GM21423 (cell line): ENCODE measurements at regions not wholly inside any gene's neighbourhood (a gene's known extent, or its start where the extent isn't known, plus 50 kb on each side); places are given as distances from the start of the nearest gene placed in this dataset.
"Not testable (repeated sequence)": the region's sequence is repeated elsewhere in the genome, so short reads cannot be mapped to it uniquely, and the experiment has no call there.

Experiments
- ATAC-seq: cut with Tn5 transposase; IDR thresholded peaks from one replicate; pipeline ENCODE4 v1.9.1; 2021; ENCODE audit warnings: mild to moderate bottlenecking, moderate library complexity; ENCODE audit not compliant: unreplicated experiment

GRCh38 chrX:45524296-45524695, 323.6 kb upstream of the DIPK2B start:
- ATAC-seq: no peak

DNA sequence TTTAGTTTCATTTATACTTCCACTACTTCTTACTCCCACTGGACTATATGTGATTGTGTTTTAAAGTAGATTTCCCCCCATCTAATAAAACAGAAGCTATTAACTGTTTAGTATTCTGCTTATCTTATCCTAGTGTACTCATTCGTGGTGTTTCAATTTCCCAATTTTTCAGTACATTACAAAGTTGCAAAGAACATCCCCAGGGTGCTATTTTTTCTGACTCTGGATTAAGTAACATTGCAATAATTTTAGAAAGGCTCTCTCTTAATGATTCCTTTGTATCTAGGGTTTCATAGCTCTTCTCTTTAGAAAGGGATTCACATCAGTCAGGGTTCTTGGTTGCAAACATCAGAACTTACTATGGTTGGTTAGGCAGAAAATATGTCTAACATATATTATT, 317.9 kb upstream of the DIPK2B start:
- no peak for ATAC-seq

- no peak for ATAC-seq
Observed at GRCh38 chrX:45517090-45517973, 316.7 kb upstream of the DIPK2B start.

- no peak for ATAC-seq
Observed at GRCh38 chrX:45515262-45516215, 314.9 kb upstream of the DIPK2B start.

DNA sequence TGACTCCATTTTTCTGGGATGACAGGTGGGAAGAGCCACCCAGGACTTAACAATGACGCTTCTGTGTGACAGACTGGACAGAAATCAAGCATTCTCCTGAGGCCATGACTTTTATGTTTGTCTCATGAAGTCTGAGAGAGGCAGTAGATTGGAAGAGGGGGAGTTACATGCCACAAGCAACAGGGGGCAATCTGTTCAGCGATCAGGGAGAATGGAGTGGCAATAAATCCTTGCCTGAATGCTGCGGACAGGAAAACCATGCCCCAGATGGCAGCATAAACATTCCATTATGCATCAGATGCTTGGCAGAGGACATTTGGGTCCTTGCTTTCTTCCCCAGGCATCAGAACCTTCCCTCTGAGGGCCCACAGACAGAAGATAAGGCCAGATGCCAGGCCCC, 312.4 kb upstream of the DIPK2B start:
- ATAC-seq: no peak

DNA sequence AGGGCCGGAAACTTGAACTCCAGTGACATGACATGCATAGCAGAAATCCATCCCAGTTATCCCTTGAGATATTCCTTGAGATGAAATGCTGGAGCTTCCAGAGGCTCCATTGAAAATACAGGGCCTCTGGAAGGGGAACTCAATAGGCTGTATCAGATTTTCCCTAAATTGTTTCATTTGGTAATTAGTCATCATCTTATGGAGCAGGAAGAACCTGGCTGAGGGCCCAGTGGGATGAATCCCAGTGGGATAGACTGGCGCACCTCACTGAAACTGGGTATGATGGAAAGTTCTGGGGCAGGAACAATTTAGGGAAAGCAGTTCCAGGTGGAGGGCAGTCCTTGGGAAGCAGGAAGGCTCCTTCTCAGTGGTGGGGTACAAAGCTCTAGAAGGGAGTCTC, 307.8 kb upstream of the DIPK2B start:
- no peak for ATAC-seq

GRCh38 chrX:45506149-45506730, 305.6 kb upstream of the DIPK2B start:
- no peak for ATAC-seq

GRCh38 chrX:45505214-45505613, 304.5 kb upstream of the DIPK2B start:
- no peak for ATAC-seq

DNA sequence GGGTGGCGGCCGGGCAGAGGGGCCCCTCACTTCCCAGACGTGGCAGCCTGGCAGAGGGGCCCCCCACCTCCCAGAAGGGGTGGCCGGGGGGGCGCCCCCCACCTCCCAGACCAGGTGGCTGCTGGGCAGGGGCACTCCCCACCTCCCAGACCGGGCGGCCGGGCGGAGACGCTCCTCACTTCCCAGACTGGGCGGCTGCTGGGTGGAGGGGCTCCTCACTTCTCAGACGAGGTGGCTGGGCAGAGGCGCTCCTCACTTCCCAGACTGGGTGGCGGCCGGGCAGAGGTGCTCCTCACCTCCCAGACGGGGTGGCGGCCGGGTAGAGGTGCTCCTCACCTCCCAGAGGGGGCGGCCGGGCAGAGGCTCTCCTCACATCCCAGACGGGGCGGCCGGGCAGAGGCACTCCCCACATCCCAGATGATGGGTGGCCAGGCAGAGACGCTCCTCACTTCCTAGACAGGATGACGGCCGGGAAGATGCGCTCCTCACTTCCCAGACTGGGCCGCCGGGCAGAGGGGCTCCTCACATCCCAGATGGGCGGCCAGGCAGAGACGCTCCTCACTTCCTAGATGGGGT, 303.2 kb upstream of the DIPK2B start:
- ATAC-seq: not testable (repeated sequence)

DNA sequence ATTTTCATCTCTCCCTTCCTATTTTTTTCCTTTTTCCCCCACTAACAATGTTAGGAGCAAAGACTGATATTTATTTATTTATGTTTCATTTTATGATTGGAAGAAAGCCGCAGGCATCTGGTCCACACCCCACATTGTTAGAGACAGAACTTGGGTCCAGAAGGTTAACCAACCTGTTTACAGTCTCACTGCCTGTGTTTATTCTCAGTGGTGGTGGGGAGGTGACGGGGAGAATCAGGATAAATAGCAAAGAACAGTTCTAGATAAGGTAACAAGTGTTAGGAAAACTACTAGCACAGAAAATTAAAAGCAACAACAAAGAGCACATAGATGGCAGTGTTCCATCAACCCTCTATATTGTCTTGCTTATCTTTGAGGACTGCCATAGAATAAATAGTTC, 301.7 kb upstream of the DIPK2B start:
- ATAC-seq: no peak

DNA sequence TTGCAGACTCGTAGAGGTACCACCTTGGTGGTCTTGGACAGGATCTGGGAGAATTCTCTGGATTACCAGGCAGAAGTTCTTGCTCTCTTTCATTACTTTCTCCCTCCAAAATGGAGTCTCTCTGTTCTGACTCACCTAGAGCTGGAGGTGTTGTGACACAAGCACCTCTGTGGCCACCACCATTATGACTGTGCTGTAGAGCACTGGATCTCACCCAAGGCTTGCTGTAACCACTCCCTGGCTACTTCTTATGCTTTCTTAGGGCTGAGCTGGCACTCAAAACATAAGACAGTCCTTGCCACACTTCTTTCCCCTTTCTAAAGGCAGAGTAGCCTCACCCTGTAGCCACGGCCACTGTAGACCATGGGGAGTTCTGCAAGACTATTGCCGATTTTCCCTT, 296.6 kb upstream of the DIPK2B start:
- no peak for ATAC-seq

DNA sequence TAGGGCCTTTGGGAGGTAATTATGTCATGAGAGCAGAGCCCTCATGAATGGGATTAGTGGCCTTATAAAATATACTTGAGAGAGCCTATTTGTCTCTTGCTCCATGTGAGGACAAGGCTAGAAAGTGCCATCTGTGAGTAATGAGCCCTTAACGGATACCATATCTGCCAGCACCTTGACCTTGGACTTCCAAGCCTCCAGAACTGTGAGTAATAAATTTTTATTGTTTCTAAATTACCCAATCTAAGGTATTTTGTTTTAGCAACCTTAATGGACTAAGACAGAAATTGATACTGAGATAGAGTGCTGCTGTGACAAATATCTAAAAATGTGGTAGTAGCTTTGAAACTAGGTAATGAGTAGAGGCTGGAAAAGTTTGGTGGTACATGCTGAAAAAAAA, 285.0 kb upstream of the DIPK2B start:
- no peak for ATAC-seq

GRCh38 chrX:45479835-45480422, 279.3 kb upstream of the DIPK2B start:
- ATAC-seq: no peak

- no peak for ATAC-seq
Observed at GRCh38 chrX:45479196-45479834, 278.6 kb upstream of the DIPK2B start.

GRCh38 chrX:45472968-45473367, 272.3 kb upstream of the DIPK2B start:
- no peak for ATAC-seq

DNA sequence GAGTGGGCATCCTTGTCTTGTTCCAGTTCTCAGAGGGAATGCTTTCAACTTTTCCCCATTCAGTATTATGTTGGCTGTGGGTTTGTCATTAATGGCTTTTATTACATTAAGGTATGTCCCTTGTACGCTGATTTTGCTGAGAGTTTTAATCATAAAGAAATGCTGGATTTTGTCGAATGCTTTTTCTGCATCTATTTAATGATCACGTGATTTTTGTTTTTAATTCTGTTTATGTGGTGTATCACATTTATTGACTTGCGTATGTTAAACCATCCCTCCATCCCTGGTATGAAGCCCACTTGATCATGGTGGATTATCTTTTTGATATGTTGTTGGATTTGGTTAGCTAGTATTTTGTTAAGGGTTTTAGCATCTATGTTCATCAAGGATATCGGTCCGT, 266.9 kb upstream of the DIPK2B start:
- ATAC-seq: not testable (repeated sequence)

- not testable (repeated sequence) for ATAC-seq
Observed at GRCh38 chrX:45455732-45456131, 255.1 kb upstream of the DIPK2B start.

- ATAC-seq: no peak
Observed at GRCh38 chrX:45454290-45454689, 253.6 kb upstream of the DIPK2B start.

DNA sequence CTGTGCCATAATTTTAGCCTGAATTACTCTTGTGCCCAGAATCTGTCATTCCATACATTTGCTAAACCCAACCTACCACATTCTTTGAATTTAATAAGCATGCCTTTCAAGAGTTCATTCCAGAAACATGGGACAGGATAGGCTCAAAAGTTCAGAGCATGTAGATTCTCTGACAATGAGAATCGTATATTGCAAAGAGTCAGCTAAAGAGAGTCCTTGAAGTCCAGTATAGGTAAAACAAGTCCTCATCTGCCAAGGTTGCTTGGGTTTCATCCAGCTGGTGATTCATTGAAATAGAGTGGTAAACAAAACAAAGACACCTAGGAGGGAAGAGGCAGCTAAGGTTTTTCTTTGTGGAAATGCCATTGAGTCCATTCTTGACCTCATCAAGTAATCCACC, 249.3 kb upstream of the DIPK2B start:
- ATAC-seq: no peak

GRCh38 chrX:45447995-45448394, 247.3 kb upstream of the DIPK2B start:
- no peak for ATAC-seq
